SK-N-SH treated with all-trans-retinoic acid at 6 μM for 48 hours (cell line): ENCODE measurements at regions not wholly inside any gene's neighbourhood (a gene's known extent, or its start where the extent isn't known, plus 50 kb on each side); places are given as distances from the start of the nearest gene placed in this dataset.

ENCODE experiments used
- ATAC-seq: fragments of 200-7000 bp; cut with Tn5 transposase; 3 replicates; pipeline ENCODE4 v1.9.1; 2020; ENCODE audit warnings: mild to moderate bottlenecking, moderate library complexity
- ARNTL ChIP-seq: fragments of 450-650 bp; formaldehyde crosslinking; IDR thresholded peaks from 2 replicates; pipeline ENCODE4 v1.5.0; 2020; ENCODE audit warnings: low read depth, mild to moderate bottlenecking, moderate library complexity, borderline replicate concordance
- BACH2 ChIP-seq: fragments of 250-450 bp; sonication (Bioruptor Pico); IDR thresholded peaks from 2 replicates; pipeline ENCODE4 v1.9.0; 2021; ENCODE audit warnings: mild to moderate bottlenecking, borderline replicate concordance
- CSDC2 ChIP-seq: fragments of 250-450 bp; sonication (Bioruptor Pico); IDR thresholded peaks from 2 replicates; pipeline ENCODE4 v1.5.0; 2020; ENCODE audit warnings: mild to moderate bottlenecking, moderate library complexity
- ESRRG ChIP-seq: fragments of 250-450 bp; sonication (Bioruptor Pico); IDR thresholded peaks from 2 replicates; pipeline ENCODE4 v1.6.1; 2021; ENCODE audit warnings: mild to moderate bottlenecking
- GLIS3 ChIP-seq: fragments of 250-450 bp; sonication (Bioruptor Pico); IDR thresholded peaks from 2 replicates; pipeline ENCODE4 v1.5.0; 2020; ENCODE audit warnings: mild to moderate bottlenecking, moderate library complexity
- ISL1 ChIP-seq: fragments of 250-450 bp; sonication (Bioruptor Pico); IDR thresholded peaks from 2 replicates; pipeline ENCODE4 v2.1.2; 2022; ENCODE audit warnings: mild to moderate bottlenecking, moderate library complexity
- PPARA ChIP-seq: fragments of 250-450 bp; sonication (Bioruptor Pico); IDR thresholded peaks from 2 replicates; pipeline ENCODE4 v1.5.0; 2020; ENCODE audit warnings: mild to moderate bottlenecking, borderline replicate concordance
- RARB ChIP-seq: fragments of 250-450 bp; sonication (Bioruptor Pico); IDR thresholded peaks from 2 replicates; pipeline ENCODE4 v1.8.0; 2021; ENCODE audit warnings: mild to moderate bottlenecking, moderate library complexity
- SNAI2 ChIP-seq: fragments of 250-450 bp; sonication (Bioruptor Pico); IDR thresholded peaks from 2 replicates; pipeline ENCODE4 v1.5.0; 2020; ENCODE audit warnings: mild to moderate bottlenecking, moderate library complexity
- TCF4 ChIP-seq: fragments of 250-450 bp; sonication (Bioruptor Pico); IDR thresholded peaks from 2 replicates; pipeline ENCODE4 v1.8.0; 2021; ENCODE audit warnings: mild to moderate bottlenecking, moderate library complexity, borderline replicate concordance
- TOX ChIP-seq: fragments of 250-450 bp; sonication (Bioruptor Pico); IDR thresholded peaks from 2 replicates; pipeline ENCODE4 v1.8.0; 2021; ENCODE audit warnings: mild to moderate bottlenecking, moderate library complexity, borderline replicate concordance
- ZC3H10 ChIP-seq: fragments of 250-450 bp; sonication (Bioruptor Pico); IDR thresholded peaks from 2 replicates; pipeline ENCODE4 v1.5.1; 2021; ENCODE audit warnings: mild to moderate bottlenecking, moderate library complexity
- ZFP3 ChIP-seq: fragments of 250-450 bp; sonication (Bioruptor Pico); IDR thresholded peaks from 2 replicates; pipeline ENCODE4 v1.5.0; 2020; ENCODE audit warnings: mild to moderate bottlenecking, moderate library complexity
- ZFP30 ChIP-seq: fragments of 450-650 bp; formaldehyde crosslinking; IDR thresholded peaks from 2 replicates; pipeline ENCODE4 v1.5.0; 2022; ENCODE audit warnings: mild to moderate bottlenecking, moderate library complexity
- ZNF70 ChIP-seq: fragments of 450-650 bp; formaldehyde crosslinking; IDR thresholded peaks from 2 replicates; pipeline ENCODE4 v1.5.0; 2020; ENCODE audit warnings: mild to moderate bottlenecking, moderate library complexity
- ZNF8 ChIP-seq: fragments of 450-650 bp; formaldehyde crosslinking; IDR thresholded peaks from 2 replicates; pipeline ENCODE4 v1.5.0; 2020; ENCODE audit warnings: mild to moderate bottlenecking, moderate library complexity
- TF ChIP-seq, protein P1 (sequence below): fragments of 250-450 bp; sonication (Bioruptor Pico); IDR thresholded peaks from 2 replicates; pipeline ENCODE4 v1.8.0; 2020; ENCODE audit warnings: mild to moderate bottlenecking, moderate library complexity, borderline replicate concordance
- TF ChIP-seq, protein P2 (sequence below): fragments of 250-450 bp; sonication (Bioruptor Pico); IDR thresholded peaks from 2 replicates; pipeline ENCODE4 v1.8.0; 2021; ENCODE audit warnings: low read depth, mild to moderate bottlenecking, moderate library complexity, borderline replicate concordance
- TF ChIP-seq, protein P3 (sequence below): fragments of 250-450 bp; sonication (Bioruptor Pico); IDR thresholded peaks from 2 replicates; pipeline ENCODE4 v1.5.1; 2020; ENCODE audit warnings: low read depth, mild to moderate bottlenecking, moderate library complexity

- ATAC-seq, result no peak
- TF ChIP-seq ZFP3 (CRISPR knock-in tag), result no peak
- TF ChIP-seq, protein P1, sequence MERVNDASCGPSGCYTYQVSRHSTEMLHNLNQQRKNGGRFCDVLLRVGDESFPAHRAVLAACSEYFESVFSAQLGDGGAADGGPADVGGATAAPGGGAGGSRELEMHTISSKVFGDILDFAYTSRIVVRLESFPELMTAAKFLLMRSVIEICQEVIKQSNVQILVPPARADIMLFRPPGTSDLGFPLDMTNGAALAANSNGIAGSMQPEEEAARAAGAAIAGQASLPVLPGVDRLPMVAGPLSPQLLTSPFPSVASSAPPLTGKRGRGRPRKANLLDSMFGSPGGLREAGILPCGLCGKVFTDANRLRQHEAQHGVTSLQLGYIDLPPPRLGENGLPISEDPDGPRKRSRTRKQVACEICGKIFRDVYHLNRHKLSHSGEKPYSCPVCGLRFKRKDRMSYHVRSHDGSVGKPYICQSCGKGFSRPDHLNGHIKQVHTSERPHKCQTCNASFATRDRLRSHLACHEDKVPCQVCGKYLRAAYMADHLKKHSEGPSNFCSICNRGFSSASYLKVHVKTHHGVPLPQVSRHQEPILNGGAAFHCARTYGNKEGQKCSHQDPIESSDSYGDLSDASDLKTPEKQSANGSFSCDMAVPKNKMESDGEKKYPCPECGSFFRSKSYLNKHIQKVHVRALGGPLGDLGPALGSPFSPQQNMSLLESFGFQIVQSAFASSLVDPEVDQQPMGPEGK (CRISPR knock-in tag), result no peak
- TF ChIP-seq, protein P2, sequence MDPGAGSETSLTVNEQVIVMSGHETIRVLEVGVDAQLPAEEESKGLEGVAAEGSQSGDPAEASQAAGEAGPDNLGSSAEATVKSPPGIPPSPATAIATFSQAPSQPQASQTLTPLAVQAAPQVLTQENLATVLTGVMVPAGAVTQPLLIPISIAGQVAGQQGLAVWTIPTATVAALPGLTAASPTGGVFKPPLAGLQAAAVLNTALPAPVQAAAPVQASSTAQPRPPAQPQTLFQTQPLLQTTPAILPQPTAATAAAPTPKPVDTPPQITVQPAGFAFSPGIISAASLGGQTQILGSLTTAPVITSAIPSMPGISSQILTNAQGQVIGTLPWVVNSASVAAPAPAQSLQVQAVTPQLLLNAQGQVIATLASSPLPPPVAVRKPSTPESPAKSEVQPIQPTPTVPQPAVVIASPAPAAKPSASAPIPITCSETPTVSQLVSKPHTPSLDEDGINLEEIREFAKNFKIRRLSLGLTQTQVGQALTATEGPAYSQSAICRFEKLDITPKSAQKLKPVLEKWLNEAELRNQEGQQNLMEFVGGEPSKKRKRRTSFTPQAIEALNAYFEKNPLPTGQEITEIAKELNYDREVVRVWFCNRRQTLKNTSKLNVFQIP (CRISPR knock-in tag), result no peak
- no peak for TF ChIP-seq PPARA
- no peak for TF ChIP-seq BACH2 (CRISPR knock-in tag)
- TF ChIP-seq ZNF70 (CRISPR knock-in tag), result no peak
- no peak for TF ChIP-seq ZC3H10
- TF ChIP-seq RARB (CRISPR knock-in tag), result no peak
- TF ChIP-seq ZFP30 (CRISPR knock-in tag), result no peak
- TF ChIP-seq ZNF8 (CRISPR knock-in tag), result no peak
- no peak for TF ChIP-seq CSDC2
- TF ChIP-seq ISL1 (CRISPR knock-in tag), result no peak
- TF ChIP-seq, all 23 proteins: peak for 0
These were observed 119.3 kb upstream of the ZNF608 start for GRCh38 chr5:124865603-124866354.

DNA sequence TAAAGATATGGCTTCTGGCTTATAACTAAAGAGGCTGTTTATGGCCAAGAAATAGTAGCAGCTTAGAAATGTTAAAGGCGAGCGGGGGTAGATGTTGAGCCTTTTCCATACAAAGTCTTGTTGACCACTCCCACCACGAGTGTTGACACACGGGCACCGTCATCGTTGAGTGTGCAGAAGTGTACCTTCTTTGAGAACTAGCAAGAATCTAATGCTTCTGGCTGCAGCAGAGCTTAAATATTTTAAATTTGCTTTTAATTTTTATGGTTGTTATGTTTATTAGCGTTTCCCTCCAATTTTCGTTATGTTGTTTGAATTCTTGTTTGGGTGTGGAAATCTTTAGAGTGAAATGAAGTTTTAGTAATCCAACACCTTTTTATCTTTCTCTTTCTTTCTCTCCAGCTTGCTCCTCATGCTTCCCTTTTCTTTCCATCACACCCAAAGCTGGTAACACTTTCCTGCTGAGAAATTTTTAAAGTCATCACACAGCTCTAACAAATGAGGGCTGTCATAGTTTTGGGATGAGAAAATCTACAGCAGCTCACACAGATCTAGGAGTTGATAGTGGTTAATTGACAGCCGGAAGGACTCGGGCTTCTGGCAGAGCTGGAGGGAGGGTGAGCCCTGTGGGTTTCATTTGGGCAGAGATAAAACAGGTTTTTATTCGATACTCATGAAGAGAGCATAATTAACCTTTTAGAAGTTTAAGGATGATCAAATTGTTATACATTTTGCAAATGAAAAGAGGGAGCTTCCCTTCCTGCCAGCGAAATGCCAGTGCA, 120.1 kb upstream of the ZNF608 start:
- TF ChIP-seq, protein P2 (CRISPR knock-in tag), result no peak
- no peak for TF ChIP-seq GLIS3 (CRISPR knock-in tag)
- TF ChIP-seq TCF4, result no peak
- no peak for TF ChIP-seq ESRRG (CRISPR knock-in tag)
- peak; percentile 16; the same call in 1 of the 2 replicates for TF ChIP-seq ISL1 (CRISPR knock-in tag)
- ATAC-seq, result no peak

- no peak for TF ChIP-seq ARNTL (CRISPR knock-in tag)
- TF ChIP-seq TCF4, result no peak
- TF ChIP-seq, protein P3, sequence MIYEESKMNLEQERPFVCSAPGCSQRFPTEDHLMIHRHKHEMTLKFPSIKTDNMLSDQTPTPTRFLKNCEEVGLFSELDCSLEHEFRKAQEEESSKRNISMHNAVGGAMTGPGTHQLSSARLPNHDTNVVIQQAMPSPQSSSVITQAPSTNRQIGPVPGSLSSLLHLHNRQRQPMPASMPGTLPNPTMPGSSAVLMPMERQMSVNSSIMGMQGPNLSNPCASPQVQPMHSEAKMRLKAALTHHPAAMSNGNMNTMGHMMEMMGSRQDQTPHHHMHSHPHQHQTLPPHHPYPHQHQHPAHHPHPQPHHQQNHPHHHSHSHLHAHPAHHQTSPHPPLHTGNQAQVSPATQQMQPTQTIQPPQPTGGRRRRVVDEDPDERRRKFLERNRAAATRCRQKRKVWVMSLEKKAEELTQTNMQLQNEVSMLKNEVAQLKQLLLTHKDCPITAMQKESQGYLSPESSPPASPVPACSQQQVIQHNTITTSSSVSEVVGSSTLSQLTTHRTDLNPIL, result no peak
- TF ChIP-seq, protein P1 (CRISPR knock-in tag), result no peak
- TF ChIP-seq ISL1 (CRISPR knock-in tag), result no peak
- TF ChIP-seq CSDC2, result no peak
- no peak for TF ChIP-seq PPARA
- TF ChIP-seq ZNF70 (CRISPR knock-in tag), result no peak
- no peak for TF ChIP-seq ZC3H10
- TF ChIP-seq ZNF8 (CRISPR knock-in tag), result no peak
- no peak for TF ChIP-seq SNAI2 (CRISPR knock-in tag)
- no peak for TF ChIP-seq BACH2 (CRISPR knock-in tag)
- TF ChIP-seq ZFP30 (CRISPR knock-in tag), result no peak
- TF ChIP-seq, protein P2 (CRISPR knock-in tag), result no peak
- no peak for TF ChIP-seq RARB (CRISPR knock-in tag)
- no peak for TF ChIP-seq TOX
- ATAC-seq, result no peak
These were observed 120.8 kb upstream of the ZNF608 start for GRCh38 chr5:124867137-124867704.
